PC-9 (cell line): ENCODE measurements at regions not wholly inside any gene's neighbourhood (a gene's known extent, or its start where the extent isn't known, plus 50 kb on each side); places are given as distances from the start of the nearest gene placed in this dataset.

ENCODE experiments used
- BruUV-seq: library from RNA; stranded (reverse); fragments of 400-500 nt; replicated peaks from 2 replicates; lab custom pipeline; 2021; lab: Mats Ljungman, UMichigan
- CTCF ChIA-PET: fragments of 300-600 bp; sonication (Branson Sonifier 250); formaldehyde crosslinking; loops from one replicate; lab custom pipeline; 2022; ENCODE audit warnings: antibody characterized with exemption; lab: Charles Lee
- POLR2A ChIA-PET: fragments of 300-600 bp; sonication (Branson Sonifier 250); formaldehyde crosslinking; loops from one replicate; lab custom pipeline; 2022; ENCODE audit warnings: antibody characterized with exemption; ENCODE audit not compliant: unreplicated experiment; lab: Charles Lee
- DNase-seq, 2 experiments: peaks; one replicate each; pipeline versions ENCODE4 v3.0.0 to v3.0.0-alpha.2; 2015 to 2022; ENCODE audit warnings: mixed read lengths in 1 of 2
- H2AFZ ChIP-seq: fragments of 200-600 bp; sonication (generic); 2 replicates; pipeline ENCODE4 v1.8.1; 2017; ENCODE audit warnings: antibody characterized with exemption
- H3F3A ChIP-seq: fragments of 200-600 bp; sonication (generic); 2 replicates; pipeline ENCODE4 v1.8.1; 2017; ENCODE audit warnings: antibody characterized with exemption, mild to moderate bottlenecking, low read depth; ENCODE audit not compliant: insufficient read depth
- H3K27ac ChIP-seq: fragments of 200-600 bp; sonication (generic); 2 replicates; pipeline ENCODE4 v1.6.1; 2016; ENCODE audit warnings: mixed run types
- H3K27me3 ChIP-seq: fragments of 200-600 bp; sonication (generic); 2 replicates; pipeline ENCODE4 v1.6.1; 2016; ENCODE audit warnings: low read depth, mixed run types; ENCODE audit not compliant: insufficient read depth
- H3K36me3 ChIP-seq: fragments of 200-600 bp; sonication (generic); 2 replicates; pipeline ENCODE4 v1.6.1; 2016; ENCODE audit warnings: low read depth, mixed run types
- H3K4me1 ChIP-seq: fragments of 200-600 bp; sonication (generic); replicated peaks from 2 replicates; pipeline ENCODE4 v1.6.1; 2016; ENCODE audit warnings: mixed run types; ENCODE audit not compliant: insufficient read depth
- H3K4me2 ChIP-seq: fragments of 200-600 bp; sonication (generic); 2 replicates; pipeline ENCODE4 v1.6.1; 2017; ENCODE audit warnings: mixed run types
- H3K4me3 ChIP-seq: fragments of 200-600 bp; sonication (generic); 2 replicates; pipeline ENCODE4 v1.6.1; 2016; ENCODE audit warnings: mixed run types
- H3K79me2 ChIP-seq: fragments of 200-600 bp; sonication (generic); 2 replicates; pipeline ENCODE4 v1.6.1; 2017; ENCODE audit warnings: low read depth, mixed run types
- H3K9me2 ChIP-seq: fragments of 200-600 bp; sonication (generic); 2 replicates; pipeline ENCODE4 v1.8.1; 2017; ENCODE audit warnings: mild to moderate bottlenecking; ENCODE audit not compliant: insufficient read depth
- H3K9me3 ChIP-seq: fragments of 200-600 bp; sonication (generic); 2 replicates; pipeline ENCODE4 v1.8.1; 2016; ENCODE audit warnings: low read depth; ENCODE audit not compliant: insufficient read depth
- H4K20me1 ChIP-seq: fragments of 200-600 bp; sonication (generic); 2 replicates; pipeline ENCODE4 v1.8.1; 2017; ENCODE audit not compliant: insufficient read depth
- CTCF ChIP-seq: fragments of 200-600 bp; sonication (generic); conservative IDR thresholded peaks from 2 replicates; pipeline ENCODE4 v1.6.1; 2017; ENCODE audit warnings: mixed run types, antibody characterized with exemption, mild to moderate bottlenecking, moderate library complexity
- EZH2 ChIP-seq: fragments of 200-600 bp; sonication (generic); IDR thresholded peaks from 2 replicates; pipeline ENCODE4 v1.8.0; 2017; ENCODE audit warnings: antibody characterized with exemption, low read depth
- intact Hi-C: fragments of 100-400 bp; cut with micrococcal nuclease; formaldehyde crosslinking; loops from one replicate; pipeline ENCODE4 v1.10.0; 2022; ENCODE audit not compliant: unreplicated experiment

- H3K4me1 ChIP-seq: no peaks in the 10 kb centered on the region
- TF ChIP-seq EZH2: no peak
- TF ChIP-seq CTCF: no peak
- H3K36me3 ChIP-seq: no peaks in the 10 kb centered on the region
- no peak overlapping the region for H3K4me2 ChIP-seq
- no peaks in the 10 kb centered on the region for H4K20me1 ChIP-seq
- no peak overlapping the region for H2AFZ ChIP-seq
- H3F3A ChIP-seq: no peaks in the 10 kb centered on the region
- POLR2A ChIA-PET: no interaction called here
- peaks cover 78% of the 10 kb centered on the region for H3K27me3 ChIP-seq
- no peaks in the 10 kb centered on the region for H3K79me2 ChIP-seq
- H3K27ac ChIP-seq: no peak overlapping the region
- H3K4me3 ChIP-seq: no peak overlapping the region
- intact Hi-C loops: no loop called here
- CTCF ChIA-PET: no interaction called here
- H3K9me3 ChIP-seq: no peaks in the 10 kb centered on the region
- no peak for DNase-seq
- no TSS peak for BruUV-seq
- no peaks in the 10 kb centered on the region for H3K9me2 ChIP-seq
These were observed 264.8 kb upstream of the RPL38 start for GRCh38 chr17:73938706-73939105.

- Histone ChIP-seq H4K20me1 (no peaks in the 10 kb centered on the region), H3K4me2 (no peak overlapping the region), H3K27me3 (peaks cover 75% of the 10 kb centered on the region), H3K9me3 (no peaks in the 10 kb centered on the region), H3F3A (no peaks in the 10 kb centered on the region), H3K4me1 (no peaks in the 10 kb centered on the region), H3K36me3 (no peaks in the 10 kb centered on the region), H3K79me2 (no peaks in the 10 kb centered on the region), H3K4me3 (no peak overlapping the region), H2AFZ (no peak overlapping the region), H3K27ac (no peak overlapping the region), H3K9me2 (no peaks in the 10 kb centered on the region)
- DNase-seq: no peak
- CTCF ChIA-PET: no interaction called here
- TF ChIP-seq CTCF (no peak), EZH2 (no peak)
- no TSS peak for BruUV-seq
- POLR2A ChIA-PET: no interaction called here
- intact Hi-C loops: no loop called here
These were observed 263.7 kb upstream of the RPL38 start for GRCh38 chr17:73939806-73940205.

- Histone ChIP-seq H3K36me3 (no peaks in the 10 kb centered on the region), H3K9me3 (no peaks in the 10 kb centered on the region), H4K20me1 (no peaks in the 10 kb centered on the region), H3K4me2 (no peak overlapping the region), H3F3A (no peaks in the 10 kb centered on the region), H3K9me2 (no peaks in the 10 kb centered on the region), H3K27me3 (peaks cover 76% of the 10 kb centered on the region), H3K4me1 (no peaks in the 10 kb centered on the region), H3K79me2 (no peaks in the 10 kb centered on the region), H2AFZ (no peak overlapping the region), H3K4me3 (no peak overlapping the region), H3K27ac (no peak overlapping the region)
- POLR2A ChIA-PET: no interaction called here
- BruUV-seq: no TSS peak
- DNase-seq: no peak
- intact Hi-C loops: no loop called here
- TF ChIP-seq CTCF: no peak
- TF ChIP-seq EZH2: no peak
- CTCF ChIA-PET: no interaction called here
These were observed 263.0 kb upstream of the RPL38 start for GRCh38 chr17:73940511-73940910.
